K562 (cell line): ENCODE measurements at regions not wholly inside any gene's neighbourhood (a gene's known extent, or its start where the extent isn't known, plus 50 kb on each side); places are given as distances from the start of the nearest gene placed in this dataset.

Source experiments
- ATAC-seq: fragments of 200-7000 bp; cut with Tn5 transposase; 3 replicates; pipeline ENCODE4 v1.9.1; 2020; ENCODE audit warnings: moderate library complexity
- BruUV-seq: library from RNA; stranded (reverse); fragments of 400-500 nt; replicated peaks from 2 replicates; lab custom pipeline; 2021; lab: Mats Ljungman, UMichigan
- CTCF ChIA-PET: fragments of 300-600 bp; formaldehyde crosslinking; extraction: SDS; loops from one replicate; lab custom pipeline; 2021; ENCODE audit warnings: low intra/inter-chr PET ratio; lab: Yijun Ruan, JAX
- POLR2A ChIA-PET: fragments of 300-600, 350-650 bp; sonication (Branson Sonifier 250); formaldehyde crosslinking; extraction: SDS; loops from one replicate; lab custom pipeline; 2021; ENCODE audit warnings: antibody characterized with exemption, inconsistent platforms; lab: Yijun Ruan, JAX
- DNase-seq, 4 experiments: peaks; one replicate each; pipeline versions ENCODE4 v3.0.0 to v3.0.0-alpha.2; 2011 to 2018; ENCODE audit warnings: low spot score in 3 of 4, mixed read lengths in 3 of 4; ENCODE audit errors: extremely low read depth in 1 of 4
- FAIRE-seq: peaks from 2 replicates; lab custom pipeline; 2011; peaks lifted over from hg19 to GRCh38; lab: Jason Lieb, UNC
- H2AFZ ChIP-seq: 2 replicates; pipeline ENCODE4 v1.6.0; 2011; ENCODE audit warnings: low read depth, low read length, control low read depth, inconsistent platforms
- H3K27ac ChIP-seq: fragments of 200-600 bp; 3 replicates; pipeline ENCODE4 v1.8.0; 2011; ENCODE audit warnings: low read depth, mild to moderate bottlenecking, control low read depth, inconsistent platforms, low read length, moderate library complexity, mixed read lengths; ENCODE audit errors: extremely low read depth
- H3K27me3 ChIP-seq, 2 experiments: fragments of 300-600 bp in 1 of 2; 2 replicates in 1 of 2; 3 replicates in 1 of 2; pipeline versions ENCODE4 v1.6.0 to v1.8.0; 2011; ENCODE audit warnings: inconsistent platforms in 2 of 2, low read length in 2 of 2, mild to moderate bottlenecking in 1 of 2, mixed read lengths in 1 of 2, moderate library complexity in 1 of 2; ENCODE audit not compliant: control insufficient read depth in 2 of 2, insufficient read depth in 2 of 2
- H3K36me3 ChIP-seq: fragments of 300-600 bp; 3 replicates; pipeline ENCODE4 v1.8.0; 2011; ENCODE audit warnings: mild to moderate bottlenecking, low read length, inconsistent platforms; ENCODE audit not compliant: control insufficient read depth, insufficient read depth
- H3K4me1 ChIP-seq, 2 experiments: fragments of 200-600 bp in 1 of 2; replicated peaks in 1 of 2; 2 replicates in 1 of 2; 3 replicates in 1 of 2; pipeline versions ENCODE4 v1.5.1 to v1.8.0; 2011; ENCODE audit warnings: inconsistent platforms in 2 of 2, low read length in 2 of 2, mild to moderate bottlenecking in 1 of 2, mixed read lengths in 1 of 2, moderate library complexity in 1 of 2; ENCODE audit not compliant: control insufficient read depth in 2 of 2, insufficient read depth in 2 of 2
- H3K4me2 ChIP-seq: 2 replicates; pipeline ENCODE4 v1.6.1; 2011; ENCODE audit warnings: low read length, control low read depth, inconsistent platforms, mixed read lengths; ENCODE audit not compliant: insufficient read depth
- H3K4me3 ChIP-seq: fragments of 200-600 bp; sonication (generic), shearing (Covaris generic); 2 replicates; pipeline ENCODE4 v1.5.1; 2016; ENCODE audit warnings: control low read depth, inconsistent platforms
- H3K79me2 ChIP-seq: fragments of 200-600 bp; 3 replicates; pipeline ENCODE4 v1.8.0; 2011; ENCODE audit warnings: low read length, inconsistent platforms; ENCODE audit not compliant: control insufficient read depth, insufficient read depth
- H3K9ac ChIP-seq, 2 experiments: 2 replicates each; pipeline versions ENCODE4 v1.6.0 to v1.6.1; 2011; ENCODE audit warnings: low read depth in 2 of 2, low read length in 2 of 2, control low read depth in 1 of 2, inconsistent platforms in 1 of 2, mild to moderate bottlenecking in 1 of 2, mixed read lengths in 1 of 2; ENCODE audit not compliant: insufficient read depth in 1 of 2
- H3K9me1 ChIP-seq: one replicate; pipeline ENCODE4 v1.6.0; 2011; ENCODE audit warnings: inconsistent platforms, mild to moderate bottlenecking, low read length, moderate library complexity; ENCODE audit not compliant: control insufficient read depth, insufficient read depth
- H3K9me3 ChIP-seq: replicated peaks from 2 replicates; pipeline ENCODE4 v1.5.1; 2011; ENCODE audit warnings: low read depth, low read length, inconsistent platforms; ENCODE audit not compliant: control insufficient read depth, insufficient read depth
- H4K20me1 ChIP-seq: replicated peaks from 2 replicates; pipeline ENCODE4 v1.6.1; 2011; ENCODE audit warnings: low read length, inconsistent platforms, mixed read lengths; ENCODE audit not compliant: control insufficient read depth, insufficient read depth
- DEAF1 ChIP-seq: fragments of 450-650 bp; formaldehyde crosslinking; IDR thresholded peaks from 2 replicates; pipeline ENCODE4 v1.4.0; 2020; ENCODE audit warnings: mild to moderate bottlenecking, moderate library complexity
- ELF4 ChIP-seq: fragments of 450-650 bp; formaldehyde crosslinking; IDR thresholded peaks from 2 replicates; pipeline ENCODE4 v1.4.0; 2022; ENCODE audit warnings: missing genetic modification characterization
- HNRNPUL1 ChIP-seq: fragments of 200-400 bp; formaldehyde crosslinking; IDR thresholded peaks from 2 replicates; pipeline ENCODE4 v1.6.1; 2017; ENCODE audit warnings: low read length
- HOXB6 ChIP-seq: fragments of 250-450 bp; sonication (Bioruptor Pico); IDR thresholded peaks from 2 replicates; pipeline ENCODE4 v1.5.1; 2022; ENCODE audit warnings: mild to moderate bottlenecking, borderline replicate concordance
- KAT8 ChIP-seq: fragments of 450-650 bp; IDR thresholded peaks from 2 replicates; pipeline ENCODE4 v1.6.1; 2016; ENCODE audit warnings: low read depth, mild to moderate bottlenecking
- NEUROD1 ChIP-seq: fragments of 150-350 bp; IDR thresholded peaks from 2 replicates; pipeline ENCODE4 v1.6.1; 2014; ENCODE audit warnings: borderline replicate concordance, low read length, low read depth; ENCODE audit not compliant: partially characterized antibody
- TRIM28 ChIP-seq: fragments of 450-650 bp; IDR thresholded peaks from 2 replicates; pipeline ENCODE4 v1.6.1; 2017
- UBTF ChIP-seq, 2 experiments: IDR thresholded peaks; 2 replicates each; pipeline ENCODE4 v1.6.1; 2012; ENCODE audit warnings: improper control_type of control experiment in 2 of 2, low read depth in 2 of 2, low read length in 2 of 2, borderline replicate concordance in 1 of 2
- ZNF280A ChIP-seq: fragments of 450-650 bp; IDR thresholded peaks from 2 replicates; pipeline ENCODE4 v1.6.1; 2018; ENCODE audit warnings: mild to moderate bottlenecking, low read depth; ENCODE audit not compliant: partially characterized antibody
- ZNF449 ChIP-seq: fragments of 250-450 bp; sonication (Bioruptor Pico); IDR thresholded peaks from 2 replicates; pipeline ENCODE4 v1.8.0; 2022; ENCODE audit warnings: moderate library complexity, mild to moderate bottlenecking, inconsistent platforms
- ZNF586 ChIP-seq: fragments of 450-650 bp; formaldehyde crosslinking; conservative IDR thresholded peaks from 2 replicates; pipeline ENCODE4 v1.4.0; 2020; ENCODE audit warnings: mild to moderate bottlenecking, moderate library complexity
- WGBS: fragments of 100-300 bp; shearing (Covaris generic); methylation state at CpG from one replicate; pipeline ENCODE4 v1.1.6; 2016; ENCODE audit warnings: low coverage, mixed read lengths; ENCODE audit not compliant: insufficient coverage; ENCODE audit errors: missing lambda C conversion rate; 5-methylcytosine and 5-hydroxymethylcytosine counted together
- in situ Hi-C: fragments of 300-500 bp; cut with MboI; formaldehyde crosslinking; loops from 4 replicates; pipeline ENCODE4 v1.15.0; 2018; ENCODE audit warnings: inconsistent platforms, mixed read lengths
- intact Hi-C: fragments of 100-400 bp; cut with micrococcal nuclease; formaldehyde crosslinking; loops from 2 replicates; pipeline ENCODE4 v1.14.2; 2022

GRCh38 chr6:137269803-137270202 lies 50.6 kb upstream of the IFNGR1 start:
- H3K4me2 ChIP-seq, result no peak overlapping the region
- 2% methylated on average over 3 of the region's 3 CpGs for WGBS
- FAIRE-seq, result no peak
- H3K4me3 ChIP-seq, result no peak overlapping the region
- ChIA-PET POLR2A (no interaction called here), CTCF (no interaction called here)
- no peaks in the 10 kb centered on the region for H3K36me3 ChIP-seq
- no peak overlapping the region for H3K9ac ChIP-seq
- H3K4me1 ChIP-seq, result no peaks in the 10 kb centered on the region
- no peak for DNase-seq
- intact Hi-C loops (loop anchor here (5.0 to 10.0 kb wide), 6 partner anchors 103 to 835 kb away; partner anchors contain the start of gene PERP), in situ Hi-C loops (no loop called here)
- no peaks in the 10 kb centered on the region for H3K79me2 ChIP-seq
- no peak overlapping the region for H3K27ac ChIP-seq
- no TSS peak for BruUV-seq
- no peak for TF ChIP-seq ZNF280A
- TF ChIP-seq ZNF586 (CRISPR knock-in tag), result no peak
- no peak for TF ChIP-seq UBTF (IDR thresholded peaks at IDR 0.05; ENCODE audit: borderline replicate concordance in 1 of 2, low read depth in 2 of 2, low read length in 2 of 2)
- no peak for TF ChIP-seq HOXB6 (CRISPR knock-in tag)
- TF ChIP-seq ELF4, result no peak
- no peak for TF ChIP-seq ZNF449 (CRISPR knock-in tag)
- no peak for TF ChIP-seq HNRNPUL1
- no peak for TF ChIP-seq NEUROD1
- TF ChIP-seq KAT8, result no peak
- no peak for TF ChIP-seq TRIM28
- TF ChIP-seq DEAF1 (CRISPR knock-in tag), result no peak
- no peak overlapping the region for H2AFZ ChIP-seq
- no peaks in the 10 kb centered on the region for H3K9me3 ChIP-seq
- H3K9me1 ChIP-seq, result no peaks in the 10 kb centered on the region
- H3K27me3 ChIP-seq, result peaks cover 0 to 4% of the 10 kb centered on the region in 2 experiments; a peak in 1 of 5 replicates
- H4K20me1 ChIP-seq, result no peaks in the 10 kb centered on the region
- no peak for ATAC-seq
